GM12878 (cell line): ENCODE measurements at regions not wholly inside any gene's neighbourhood (a gene's known extent, or its start where the extent isn't known, plus 50 kb on each side); places are given as distances from the start of the nearest gene placed in this dataset.

Experiments used
- CBX5 ChIP-seq: sonication (generic); IDR thresholded peaks from 2 replicates; pipeline ENCODE4 v1.6.1; 2016; ENCODE audit warnings: low read depth, moderate library complexity, mild to moderate bottlenecking, inconsistent platforms
- CREM ChIP-seq: IDR thresholded peaks from 2 replicates; pipeline ENCODE4 v1.6.1; 2014; ENCODE audit warnings: antibody characterized with exemption, low read depth
- TBL1XR1 ChIP-seq: IDR thresholded peaks from 2 replicates; pipeline ENCODE4 v1.6.1; 2012; ENCODE audit warnings: low read depth, low read length, improper control_type of control experiment
- TCF3 ChIP-seq: IDR thresholded peaks from 2 replicates; pipeline ENCODE4 v1.6.1; 2012; ENCODE audit warnings: low read depth, mild to moderate bottlenecking, low read length, borderline replicate concordance; ENCODE audit not compliant: insufficient read depth
- TF ChIP-seq, protein P1 (sequence below): IDR thresholded peaks from 2 replicates; pipeline ENCODE4 v1.6.1; 2011; ENCODE audit warnings: mild to moderate bottlenecking, low read depth, low read length, moderate library complexity; ENCODE audit not compliant: insufficient replicate concordance
- TF ChIP-seq, protein P2 (sequence below): fragments of 450-650 bp; IDR thresholded peaks from 2 replicates; pipeline ENCODE4 v1.6.1; 2017; ENCODE audit warnings: low read depth, mild to moderate bottlenecking, moderate library complexity
- TF ChIP-seq, protein P3 (sequence below): fragments of 450-650 bp; IDR thresholded peaks from 2 replicates; pipeline ENCODE4 v1.6.1; 2016; ENCODE audit warnings: mild to moderate bottlenecking

- TF ChIP-seq, protein P1, sequence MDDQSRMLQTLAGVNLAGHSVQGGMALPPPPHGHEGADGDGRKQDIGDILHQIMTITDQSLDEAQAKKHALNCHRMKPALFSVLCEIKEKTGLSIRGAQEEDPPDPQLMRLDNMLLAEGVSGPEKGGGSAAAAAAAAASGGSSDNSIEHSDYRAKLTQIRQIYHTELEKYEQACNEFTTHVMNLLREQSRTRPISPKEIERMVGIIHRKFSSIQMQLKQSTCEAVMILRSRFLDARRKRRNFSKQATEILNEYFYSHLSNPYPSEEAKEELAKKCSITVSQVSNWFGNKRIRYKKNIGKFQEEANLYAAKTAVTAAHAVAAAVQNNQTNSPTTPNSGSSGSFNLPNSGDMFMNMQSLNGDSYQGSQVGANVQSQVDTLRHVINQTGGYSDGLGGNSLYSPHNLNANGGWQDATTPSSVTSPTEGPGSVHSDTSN, result no peak
- TF ChIP-seq TBL1XR1 (no peak), TCF3 (no peak), CREM (no peak), CBX5 (no peak)
- TF ChIP-seq, protein P2, sequence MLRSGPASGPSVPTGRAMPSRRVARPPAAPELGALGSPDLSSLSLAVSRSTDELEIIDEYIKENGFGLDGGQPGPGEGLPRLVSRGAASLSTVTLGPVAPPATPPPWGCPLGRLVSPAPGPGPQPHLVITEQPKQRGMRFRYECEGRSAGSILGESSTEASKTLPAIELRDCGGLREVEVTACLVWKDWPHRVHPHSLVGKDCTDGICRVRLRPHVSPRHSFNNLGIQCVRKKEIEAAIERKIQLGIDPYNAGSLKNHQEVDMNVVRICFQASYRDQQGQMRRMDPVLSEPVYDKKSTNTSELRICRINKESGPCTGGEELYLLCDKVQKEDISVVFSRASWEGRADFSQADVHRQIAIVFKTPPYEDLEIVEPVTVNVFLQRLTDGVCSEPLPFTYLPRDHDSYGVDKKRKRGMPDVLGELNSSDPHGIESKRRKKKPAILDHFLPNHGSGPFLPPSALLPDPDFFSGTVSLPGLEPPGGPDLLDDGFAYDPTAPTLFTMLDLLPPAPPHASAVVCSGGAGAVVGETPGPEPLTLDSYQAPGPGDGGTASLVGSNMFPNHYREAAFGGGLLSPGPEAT, result no peak
- TF ChIP-seq, protein P3, sequence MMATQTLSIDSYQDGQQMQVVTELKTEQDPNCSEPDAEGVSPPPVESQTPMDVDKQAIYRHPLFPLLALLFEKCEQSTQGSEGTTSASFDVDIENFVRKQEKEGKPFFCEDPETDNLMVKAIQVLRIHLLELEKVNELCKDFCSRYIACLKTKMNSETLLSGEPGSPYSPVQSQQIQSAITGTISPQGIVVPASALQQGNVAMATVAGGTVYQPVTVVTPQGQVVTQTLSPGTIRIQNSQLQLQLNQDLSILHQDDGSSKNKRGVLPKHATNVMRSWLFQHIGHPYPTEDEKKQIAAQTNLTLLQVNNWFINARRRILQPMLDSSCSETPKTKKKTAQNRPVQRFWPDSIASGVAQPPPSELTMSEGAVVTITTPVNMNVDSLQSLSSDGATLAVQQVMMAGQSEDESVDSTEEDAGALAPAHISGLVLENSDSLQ, result no peak
These were observed 474.9 kb upstream of the GOLIM4 start (continued) for GRCh38 chr3:168570404-168571155.
